ENCODE measurements at regions not wholly inside any gene's neighbourhood (a gene's known extent, or its start where the extent isn't known, plus 50 kb on each side); places are given as distances from the start of the nearest gene placed in this dataset.
A peak's percentile ranks its signal among the peaks of the same experiment; 100 is the strongest.

- Histone ChIP-seq H3K9me3 (ENCODE audit: control insufficient read depth, low read length) (no peaks in the 10 kb centered on the region), H3K27ac (ENCODE audit: low read depth, low read length) (no peak overlapping the region), H3K9ac (ENCODE audit: extremely low read depth, low read length, poor library complexity, severe bottlenecking) (no peak overlapping the region), H3K4me1 (ENCODE audit: control insufficient read depth, insufficient read depth, low read length) (peaks cover 7% of the 10 kb centered on the region), H3K27me3 (ENCODE audit: control insufficient read depth, insufficient read depth, low read length, poor library complexity, severe bottlenecking) (no peaks in the 10 kb centered on the region), H3K36me3 (ENCODE audit: control insufficient read depth, insufficient read depth, low read length) (no peaks in the 10 kb centered on the region), H3K4me3 (ENCODE audit: low read length) (no peak overlapping the region)
- no peak for TF ChIP-seq CTCF (conservative IDR thresholded peaks at IDR 0.05)
- peaks cover 11% of the 10 kb centered on the region for H3K4me1 Mint-ChIP-seq
- DNase-seq, result no peak
- H3K9me3 Mint-ChIP-seq, result no peaks in the 10 kb centered on the region
- H3K4me3 Mint-ChIP-seq, result no peak overlapping the region
- no peaks in the 10 kb centered on the region for H3K36me3 Mint-ChIP-seq (ENCODE audit: low read depth)
- H3K27ac Mint-ChIP-seq, result no peak overlapping the region
- peaks cover 2% of the 10 kb centered on the region for H3K27me3 Mint-ChIP-seq (ENCODE audit: insufficient read depth)
- 95% methylated on average over 1 of the region's 1 CpG; no CpG with 5 or more reads in 1 of the 2 experiments for WGBS, 2 experiments (ENCODE audit: insufficient coverage in 1 of 2, insufficient read length in 1 of 2)
These were observed 216.2 kb downstream of the MED10 start for GRCh38 chr5:6162175-6162574.

GRCh38 chr5:6161257-6161656 is 217.1 kb downstream of the MED10 start:
- Histone ChIP-seq H3K36me3 (ENCODE audit: control insufficient read depth, insufficient read depth, low read length) (no peaks in the 10 kb centered on the region), H3K4me1 (ENCODE audit: control insufficient read depth, insufficient read depth, low read length) (peaks cover 7% of the 10 kb centered on the region), H3K4me3 (ENCODE audit: low read length) (no peak overlapping the region), H3K9me3 (ENCODE audit: control insufficient read depth, low read length) (no peaks in the 10 kb centered on the region), H3K9ac (ENCODE audit: extremely low read depth, low read length, poor library complexity, severe bottlenecking) (no peak overlapping the region), H3K27me3 (ENCODE audit: control insufficient read depth, insufficient read depth, low read length, poor library complexity, severe bottlenecking) (no peaks in the 10 kb centered on the region), H3K27ac (ENCODE audit: low read depth, low read length) (no peak overlapping the region)
- no peak for TF ChIP-seq CTCF (conservative IDR thresholded peaks at IDR 0.05)
- Mint-ChIP-seq H3K9me3 (no peaks in the 10 kb centered on the region), H3K4me1 (peaks cover 11% of the 10 kb centered on the region), H3K4me3 (no peak overlapping the region), H3K36me3 (ENCODE audit: low read depth) (no peaks in the 10 kb centered on the region), H3K27me3 (ENCODE audit: insufficient read depth) (peaks cover 2% of the 10 kb centered on the region), H3K27ac (no peak overlapping the region)
- 86 to 88% methylated on average over 6 to 8 of the region's 8 CpGs for WGBS, 2 experiments (ENCODE audit: insufficient coverage in 1 of 2, insufficient read length in 1 of 2)
- DNase-seq, result no peak

GRCh38 chr5:6159832-6160430 is 218.4 kb downstream of the MED10 start:
- Mint-ChIP-seq H3K4me3 (no peak overlapping the region), H3K4me1 (peaks cover 11% of the 10 kb centered on the region), H3K9me3 (no peaks in the 10 kb centered on the region), H3K27me3 (ENCODE audit: insufficient read depth) (peaks cover 2% of the 10 kb centered on the region), H3K36me3 (ENCODE audit: low read depth) (no peaks in the 10 kb centered on the region), H3K27ac (peak overlapping the region; percentile 4)
- H3K4me1 ChIP-seq (ENCODE audit: control insufficient read depth, insufficient read depth, low read length), result peaks cover 7% of the 10 kb centered on the region
- no peak overlapping the region for H3K4me3 ChIP-seq (ENCODE audit: low read length)
- no peaks in the 10 kb centered on the region for H3K36me3 ChIP-seq (ENCODE audit: control insufficient read depth, insufficient read depth, low read length)
- peak; percentile 53 for DNase-seq
- 43 to 61% methylated on average over 3 of the region's 3 CpGs for WGBS, 2 experiments (ENCODE audit: insufficient coverage in 1 of 2, insufficient read length in 1 of 2)
- no peak for TF ChIP-seq CTCF (conservative IDR thresholded peaks at IDR 0.05)
- no peaks in the 10 kb centered on the region for H3K9me3 ChIP-seq (ENCODE audit: control insufficient read depth, low read length)
- peak overlapping the region; percentile 78 for H3K27ac ChIP-seq (ENCODE audit: low read depth, low read length)
- no peaks in the 10 kb centered on the region for H3K27me3 ChIP-seq (ENCODE audit: control insufficient read depth, insufficient read depth, low read length, poor library complexity, severe bottlenecking)
- no peak overlapping the region for H3K9ac ChIP-seq (ENCODE audit: extremely low read depth, low read length, poor library complexity, severe bottlenecking)
